SK-N-SH (cell line): ENCODE measurements at regions not wholly inside any gene's neighbourhood (a gene's known extent, or its start where the extent isn't known, plus 50 kb on each side); places are given as distances from the start of the nearest gene placed in this dataset.

Experiments
- CHD2 ChIP-seq: fragments of 150-350 bp; IDR thresholded peaks from 2 replicates; pipeline ENCODE4 v1.6.1; 2018; ENCODE audit warnings: low read length; ENCODE audit not compliant: partially characterized antibody
- CTCF ChIP-seq: fragments of 200-600 bp; sonication (generic); IDR thresholded peaks from 2 replicates; pipeline ENCODE4 v1.6.1; 2017; ENCODE audit warnings: antibody characterized with exemption, mild to moderate bottlenecking, moderate library complexity
- JUND ChIP-seq: IDR thresholded peaks from 2 replicates; pipeline ENCODE4 v1.4.0; 2012
- MAX ChIP-seq: IDR thresholded peaks from 2 replicates; pipeline ENCODE4 v1.4.0; 2012; ENCODE audit warnings: low read depth
- NRF1 ChIP-seq: IDR thresholded peaks from 2 replicates; pipeline ENCODE4 v1.6.1; 2012; ENCODE audit warnings: low read depth, mild to moderate bottlenecking, low read length
- RFX5 ChIP-seq: IDR thresholded peaks from 2 replicates; pipeline ENCODE4 v1.6.1; 2012; ENCODE audit warnings: mild to moderate bottlenecking, improper control_type of control experiment, low read length

GRCh38 chr11:10930224-10930971, 72.5 kb upstream of the ZBED5 start:
- TF ChIP-seq CHD2 (no peak), CTCF (no peak; the same call in 1 of the 2 replicates), MAX (peak; percentile 54; the same call in 1 of the 2 replicates), JUND (no peak), NRF1 (no peak), RFX5 (no peak)
